K562 (cell line): ENCODE measurements at regions not wholly inside any gene's neighbourhood (a gene's known extent, or its start where the extent isn't known, plus 50 kb on each side); places are given as distances from the start of the nearest gene placed in this dataset.

Experiments
- ARID1B ChIP-seq: fragments of 450-650 bp; IDR thresholded peaks from 2 replicates; pipeline ENCODE4 v1.6.1; 2016; ENCODE audit warnings: antibody characterized with exemption, mild to moderate bottlenecking, inconsistent platforms
- BRF2 ChIP-seq: IDR thresholded peaks from 3 replicates; pipeline ENCODE4 v1.6.1; 2011; ENCODE audit warnings: borderline replicate concordance, mild to moderate bottlenecking; ENCODE audit not compliant: insufficient read length, insufficient read depth
- GATAD2A ChIP-seq: fragments of 450-650 bp; IDR thresholded peaks from 2 replicates; pipeline ENCODE4 v1.6.1; 2017
- HNRNPH1 ChIP-seq: fragments of 200-400 bp; formaldehyde crosslinking; optimal IDR thresholded peaks from 2 replicates; pipeline ENCODE3; 2017; ENCODE audit warnings: low read depth, mild to moderate bottlenecking, low read length, moderate library complexity
- KDM4B ChIP-seq, 2 experiments: fragments of 450-650 bp in 1 of 2; sonication (generic) in 1 of 2; IDR thresholded peaks; 2 replicates each; pipeline ENCODE4 v1.6.1; 2016 to 2017; ENCODE audit warnings: borderline replicate concordance in 2 of 2, antibody characterized with exemption in 1 of 2, low read depth in 1 of 2, mild to moderate bottlenecking in 1 of 2
- L3MBTL2 ChIP-seq: fragments of 450-650 bp; IDR thresholded peaks from 2 replicates; pipeline ENCODE4 v1.6.1; 2016; ENCODE audit warnings: mild to moderate bottlenecking, moderate library complexity
- MED1 ChIP-seq: sonication (generic); formaldehyde crosslinking; IDR thresholded peaks from 2 replicates; pipeline ENCODE4 v1.8.1; 2023; ENCODE audit warnings: missing genetic modification reagents, borderline replicate concordance
- MNT ChIP-seq, 2 experiments: fragments of 450-650 bp; conservative IDR thresholded peaks; 2 replicates each; pipeline ENCODE4 v1.6.1; 2017; ENCODE audit warnings: mild to moderate bottlenecking in 2 of 2, moderate library complexity in 2 of 2
- PHF21A ChIP-seq: fragments of 450-650 bp; IDR thresholded peaks from 2 replicates; pipeline ENCODE4 v1.6.1; 2017; ENCODE audit warnings: low read depth, borderline replicate concordance
- RFX5 ChIP-seq: IDR thresholded peaks from 2 replicates; pipeline ENCODE4 v1.6.1; 2011; ENCODE audit warnings: low read depth, mild to moderate bottlenecking, improper control_type of control experiment, low read length
- SMARCA4 ChIP-seq: fragments of 450-650 bp; IDR thresholded peaks from 2 replicates; pipeline ENCODE4 v1.6.1; 2016
- SMARCA5 ChIP-seq: fragments of 450-650 bp; IDR thresholded peaks from 2 replicates; pipeline ENCODE4 v1.6.1; 2016
- STAT5B ChIP-seq: fragments of 250-450 bp; sonication (Bioruptor Pico); IDR thresholded peaks from 2 replicates; pipeline ENCODE4 v1.8.0; 2021; ENCODE audit warnings: mild to moderate bottlenecking, inconsistent platforms
- ZBTB33 ChIP-seq: sonication (generic); formaldehyde crosslinking; IDR thresholded peaks from 2 replicates; pipeline ENCODE4 v1.8.1; 2023; ENCODE audit warnings: mild to moderate bottlenecking, missing genetic modification reagents
- ZBTB49 ChIP-seq: sonication (generic); formaldehyde crosslinking; IDR thresholded peaks from 2 replicates; pipeline ENCODE4 v1.8.0; 2022; ENCODE audit warnings: missing genetic modification reagents, mild to moderate bottlenecking, borderline replicate concordance
- ZC3H11A ChIP-seq: IDR thresholded peaks from 2 replicates; pipeline ENCODE4 v1.6.1; 2012; ENCODE audit warnings: low read depth, low read length, improper control_type of control experiment
- ZNF280A ChIP-seq: fragments of 450-650 bp; IDR thresholded peaks from 2 replicates; pipeline ENCODE4 v1.6.1; 2018; ENCODE audit warnings: mild to moderate bottlenecking, low read depth; ENCODE audit not compliant: partially characterized antibody
- ZNF778 ChIP-seq: fragments of 450-650 bp; formaldehyde crosslinking; IDR thresholded peaks from 2 replicates; pipeline ENCODE4 v1.4.0; 2020; ENCODE audit warnings: mild to moderate bottlenecking, moderate library complexity

- TF ChIP-seq ZBTB49 (CRISPR knock-in tag) (no peak), GATAD2A (no peak), ZNF778 (CRISPR knock-in tag) (no peak), MNT (conservative IDR thresholded peaks at IDR 0.05) (no peak), BRF2 (no peak), KDM4B (IDR thresholded peaks at IDR 0.05; ENCODE audit: borderline replicate concordance in 2 of 2, low read depth in 1 of 2) (no peak), ZBTB33 (CRISPR knock-in tag) (peak; percentile 92), RFX5 (no peak), HNRNPH1 (no peak), L3MBTL2 (0 out of 2 replicates have a peak, but pooled peaks have one; percentile 17), MED1 (no peak), PHF21A (no peak), ZNF280A (no peak), SMARCA4 (no peak), ARID1B (no peak), SMARCA5 (no peak), STAT5B (no peak), ZC3H11A (no peak)
Measured at GRCh38 chr7:131040467-131040932, 287.2 kb upstream of the MKLN1 start (continued).
